Muscle layer of duodenum (tissue), 2 donors: ENCODE measurements at regions not wholly inside any gene's neighbourhood (a gene's known extent, or its start where the extent isn't known, plus 50 kb on each side); places are given as distances from the start of the nearest gene placed in this dataset.

Experiments used
- H3K27ac ChIP-seq: one replicate; pipeline ENCODE4 v1.7.0; 2013; ENCODE audit warnings: mild to moderate bottlenecking, low read length
- H3K27me3 ChIP-seq: one replicate; pipeline ENCODE4 v1.7.0; 2013; ENCODE audit warnings: low read depth, mild to moderate bottlenecking, control low read depth, low read length
- H3K36me3 ChIP-seq, 2 donors: one replicate each; pipeline ENCODE4 v1.7.0; 2013; ENCODE audit warnings: low read length in 2 of 2, control low read depth in 1 of 2, mild to moderate bottlenecking in 1 of 2; ENCODE audit not compliant: insufficient read depth in 2 of 2, control insufficient read depth in 1 of 2
- H3K4me1 ChIP-seq, 2 donors: one replicate each; pipeline ENCODE4 v1.7.0; 2013; ENCODE audit warnings: low read length in 2 of 2, mild to moderate bottlenecking in 2 of 2, control low read depth in 1 of 2, moderate library complexity in 1 of 2; ENCODE audit not compliant: insufficient read depth in 2 of 2, control insufficient read depth in 1 of 2
- H3K4me3 ChIP-seq, 2 donors: one replicate each; pipeline ENCODE4 v1.7.0; 2013; ENCODE audit warnings: low read length in 2 of 2, low read depth in 1 of 2, mild to moderate bottlenecking in 1 of 2
- H3K9me3 ChIP-seq, 2 donors: one replicate each; pipeline ENCODE4 v1.7.0; 2013; ENCODE audit warnings: low read length in 2 of 2, control low read depth in 1 of 2, mild to moderate bottlenecking in 1 of 2; ENCODE audit not compliant: control insufficient read depth in 1 of 2
- donor health status: healthy.

GRCh38 chr16:72262711-72263110, 90.8 kb upstream of the PMFBP1 start:
- Histone ChIP-seq H3K4me1 (no peaks in the 10 kb centered on the region), H3K27ac (no peak overlapping the region), H3K36me3 (no peaks in the 10 kb centered on the region), H3K4me3 (no peak overlapping the region), H3K9me3 (no peaks in the 10 kb centered on the region), H3K27me3 (no peaks in the 10 kb centered on the region)

GRCh38 chr16:72261127-72261526, 89.2 kb upstream of the PMFBP1 start:
- Histone ChIP-seq H3K4me1 (no peaks in the 10 kb centered on the region), H3K27me3 (no peaks in the 10 kb centered on the region), H3K4me3 (no peak overlapping the region), H3K27ac (no peak overlapping the region), H3K36me3 (no peaks in the 10 kb centered on the region), H3K9me3 (no peaks in the 10 kb centered on the region)

- H3K36me3 ChIP-seq: no peaks in the 10 kb centered on the region
- H3K27me3 ChIP-seq: no peaks in the 10 kb centered on the region
- H3K9me3 ChIP-seq: no peaks in the 10 kb centered on the region
- no peak overlapping the region for H3K4me3 ChIP-seq
- no peak overlapping the region for H3K27ac ChIP-seq
- no peaks in the 10 kb centered on the region for H3K4me1 ChIP-seq
These were observed 84.6 kb upstream of the PMFBP1 start for GRCh38 chr16:72256398-72257066.

GRCh38 chr16:72255786-72256185, 83.8 kb upstream of the PMFBP1 start:
- no peak overlapping the region for H3K27ac ChIP-seq

GRCh38 chr16:72247821-72248253, 75.9 kb upstream of the PMFBP1 start:
- Histone ChIP-seq H3K36me3 (no peaks in the 10 kb centered on the region), H3K4me1 (no peaks in the 10 kb centered on the region), H3K9me3 (no peaks in the 10 kb centered on the region), H3K27ac (no peak overlapping the region), H3K4me3 (no peak overlapping the region), H3K27me3 (no peaks in the 10 kb centered on the region)

More at GRCh38 chr16:72255786-72256185, 83.8 kb upstream of the PMFBP1 start:
- Histone ChIP-seq H3K36me3 (no peaks in the 10 kb centered on the region), H3K27me3 (no peaks in the 10 kb centered on the region), H3K4me3 (no peak overlapping the region), H3K9me3 (no peaks in the 10 kb centered on the region), H3K4me1 (no peaks in the 10 kb centered on the region)

GRCh38 chr16:72246423-72246822, 74.5 kb upstream of the PMFBP1 start:
- no peaks in the 10 kb centered on the region for H3K36me3 ChIP-seq
- H3K4me1 ChIP-seq: no peaks in the 10 kb centered on the region
- H3K4me3 ChIP-seq: no peak overlapping the region
- H3K27ac ChIP-seq: no peak overlapping the region
- H3K27me3 ChIP-seq: no peaks in the 10 kb centered on the region
- H3K9me3 ChIP-seq: no peaks in the 10 kb centered on the region

- no peak overlapping the region for H3K4me3 ChIP-seq
- no peaks in the 10 kb centered on the region for H3K4me1 ChIP-seq
- H3K36me3 ChIP-seq: no peaks in the 10 kb centered on the region
- no peak overlapping the region for H3K27ac ChIP-seq
- no peaks in the 10 kb centered on the region for H3K9me3 ChIP-seq
- no peaks in the 10 kb centered on the region for H3K27me3 ChIP-seq
These were observed 72.9 kb upstream of the PMFBP1 start for GRCh38 chr16:72244853-72245252.

GRCh38 chr16:72243621-72244020, 71.7 kb upstream of the PMFBP1 start:
- Histone ChIP-seq H3K27me3 (no peaks in the 10 kb centered on the region), H3K27ac (no peak overlapping the region), H3K4me1 (no peaks in the 10 kb centered on the region), H3K9me3 (no peaks in the 10 kb centered on the region), H3K36me3 (no peaks in the 10 kb centered on the region), H3K4me3 (no peak overlapping the region)

GRCh38 chr16:72242757-72243156, 70.8 kb upstream of the PMFBP1 start:
- H3K4me3 ChIP-seq: no peak overlapping the region
- H3K36me3 ChIP-seq: no peaks in the 10 kb centered on the region

GRCh38 chr16:72241930-72242329, 70.0 kb upstream of the PMFBP1 start:
- H3K4me3 ChIP-seq: no peak overlapping the region
- H3K27me3 ChIP-seq: no peaks in the 10 kb centered on the region
- H3K27ac ChIP-seq: no peak overlapping the region
- no peaks in the 10 kb centered on the region for H3K36me3 ChIP-seq
- H3K9me3 ChIP-seq: no peaks in the 10 kb centered on the region
- H3K4me1 ChIP-seq: no peaks in the 10 kb centered on the region

More at GRCh38 chr16:72242757-72243156, 70.8 kb upstream of the PMFBP1 start:
- no peak overlapping the region for H3K27ac ChIP-seq
- H3K9me3 ChIP-seq: no peaks in the 10 kb centered on the region
- no peaks in the 10 kb centered on the region for H3K27me3 ChIP-seq
- no peaks in the 10 kb centered on the region for H3K4me1 ChIP-seq

- H3K4me3 ChIP-seq: no peak overlapping the region
- no peaks in the 10 kb centered on the region for H3K4me1 ChIP-seq
- no peaks in the 10 kb centered on the region for H3K9me3 ChIP-seq
- no peaks in the 10 kb centered on the region for H3K27me3 ChIP-seq
- H3K27ac ChIP-seq: no peak overlapping the region
- no peaks in the 10 kb centered on the region for H3K36me3 ChIP-seq
These were observed 69.1 kb upstream of the PMFBP1 start for GRCh38 chr16:72241008-72241407.

GRCh38 chr16:72240466-72240865, 68.5 kb upstream of the PMFBP1 start:
- no peaks in the 10 kb centered on the region for H3K27me3 ChIP-seq
- H3K36me3 ChIP-seq: no peaks in the 10 kb centered on the region
- no peak overlapping the region for H3K4me3 ChIP-seq
- H3K27ac ChIP-seq: no peak overlapping the region
- H3K9me3 ChIP-seq: no peaks in the 10 kb centered on the region
- no peaks in the 10 kb centered on the region for H3K4me1 ChIP-seq
